H9 (cell line): ENCODE measurements at regions not wholly inside any gene's neighbourhood (a gene's known extent, or its start where the extent isn't known, plus 50 kb on each side); places are given as distances from the start of the nearest gene placed in this dataset.

ENCODE experiments used
- DNase-seq: peaks from one replicate; pipeline ENCODE4 v3.0.0-alpha.2; 2017
- H2AFZ ChIP-seq: one replicate; pipeline ENCODE4 v1.6.1; 2013; ENCODE audit warnings: mild to moderate bottlenecking, low read length, control low read depth, moderate library complexity
- H2AK5ac ChIP-seq: 2 replicates; pipeline ENCODE4 v1.6.1; 2013; ENCODE audit warnings: low read length, control low read depth, mixed read lengths; ENCODE audit not compliant: insufficient read length
- H2BK120ac ChIP-seq: one replicate; pipeline ENCODE4 v1.6.1; 2013; ENCODE audit warnings: low read depth, mild to moderate bottlenecking, low read length, control low read depth, inconsistent platforms; ENCODE audit not compliant: poor library complexity, severe bottlenecking
- H2BK12ac ChIP-seq: 2 replicates; pipeline ENCODE4 v1.6.1; 2013; ENCODE audit warnings: low read length, control low read depth, mixed read lengths, low read depth; ENCODE audit not compliant: insufficient read length
- H2BK15ac ChIP-seq: 2 replicates; pipeline ENCODE4 v1.6.1; 2013; ENCODE audit warnings: low read depth, low read length, control low read depth
- H2BK20ac ChIP-seq: one replicate; pipeline ENCODE4 v1.6.1; 2013; ENCODE audit warnings: low read depth, mild to moderate bottlenecking, low read length, control low read depth, inconsistent platforms; ENCODE audit not compliant: poor library complexity, severe bottlenecking
- H2BK5ac ChIP-seq: 2 replicates; pipeline ENCODE4 v1.6.1; 2013; ENCODE audit warnings: low read length, control low read depth, mixed read lengths; ENCODE audit not compliant: insufficient read length
- H3K14ac ChIP-seq: 2 replicates; pipeline ENCODE4 v1.6.1; 2013; ENCODE audit warnings: low read length, control low read depth; ENCODE audit not compliant: insufficient read depth
- H3K18ac ChIP-seq: 2 replicates; pipeline ENCODE4 v1.6.1; 2013; ENCODE audit warnings: low read depth, mild to moderate bottlenecking, mixed read lengths, low read length, control low read depth; ENCODE audit not compliant: insufficient read length
- H3K23ac ChIP-seq: 2 replicates; pipeline ENCODE4 v1.6.1; 2013; ENCODE audit warnings: low read length, control low read depth, mixed read lengths, low read depth; ENCODE audit not compliant: insufficient read length
- H3K23me2 ChIP-seq: 2 replicates; pipeline ENCODE4 v1.6.1; 2013; ENCODE audit warnings: low read depth, mild to moderate bottlenecking, mixed read lengths, low read length, control low read depth; ENCODE audit not compliant: insufficient read length, poor library complexity, severe bottlenecking
- H3K27ac ChIP-seq: 2 replicates; pipeline ENCODE4 v1.5.1; 2013; ENCODE audit warnings: low read length, control low read depth, mixed read lengths, low read depth; ENCODE audit not compliant: insufficient read length
- H3K27me3 ChIP-seq: 2 replicates; pipeline ENCODE4 v1.6.1; 2013; ENCODE audit warnings: low read length, control low read depth, inconsistent platforms; ENCODE audit not compliant: insufficient read depth
- H3K4ac ChIP-seq: 2 replicates; pipeline ENCODE4 v1.6.1; 2013; ENCODE audit warnings: low read depth, mild to moderate bottlenecking, control low read depth, inconsistent platforms, low read length, moderate library complexity
- H3K4me1 ChIP-seq: 2 replicates; pipeline ENCODE4 v1.6.1; 2013; ENCODE audit warnings: low read length, control low read depth, inconsistent platforms; ENCODE audit not compliant: insufficient read depth
- H3K4me2 ChIP-seq: 2 replicates; pipeline ENCODE4 v1.6.1; 2013; ENCODE audit warnings: low read length, control low read depth, mixed read lengths; ENCODE audit not compliant: insufficient read length, insufficient read depth
- H3K56ac ChIP-seq: 2 replicates; pipeline ENCODE4 v1.6.1; 2013; ENCODE audit warnings: low read depth, mild to moderate bottlenecking, mixed read lengths, low read length, control low read depth; ENCODE audit not compliant: insufficient read length
- H3K79me1 ChIP-seq: 2 replicates; pipeline ENCODE4 v1.6.1; 2013; ENCODE audit warnings: low read depth, mild to moderate bottlenecking, moderate library complexity, low read length, control low read depth, inconsistent platforms; ENCODE audit not compliant: insufficient read depth, poor library complexity, severe bottlenecking
- H3K79me2 ChIP-seq: 2 replicates; pipeline ENCODE4 v1.6.1; 2013; ENCODE audit warnings: low read length, control low read depth, inconsistent platforms; ENCODE audit not compliant: insufficient read depth
- H3K9ac ChIP-seq: 2 replicates; pipeline ENCODE4 v1.6.1; 2013; ENCODE audit warnings: low read length, control low read depth, mixed read lengths; ENCODE audit not compliant: insufficient read length; ENCODE audit errors: extremely low read depth
- H3K9me3 ChIP-seq: one replicate; pipeline ENCODE4 v1.6.1; 2013; ENCODE audit warnings: low read depth, low read length, inconsistent platforms; ENCODE audit not compliant: control insufficient read depth
- H3T11ph ChIP-seq: one replicate; pipeline ENCODE4 v1.6.1; 2013; ENCODE audit warnings: mild to moderate bottlenecking, low read length, control low read depth, inconsistent platforms
- H4K20me1 ChIP-seq: one replicate; pipeline ENCODE4 v1.6.1; 2013; ENCODE audit not compliant: control insufficient read depth, insufficient read length, insufficient read depth
- H4K5ac ChIP-seq: 2 replicates; pipeline ENCODE4 v1.6.1; 2013; ENCODE audit warnings: low read depth, mild to moderate bottlenecking, mixed read lengths, low read length, control low read depth; ENCODE audit not compliant: insufficient read length
- H4K8ac ChIP-seq: replicated peaks from 2 replicates; pipeline ENCODE4 v1.6.1; 2013; ENCODE audit warnings: low read length, control low read depth, mixed read lengths, low read depth; ENCODE audit not compliant: insufficient read length
- H4K91ac ChIP-seq: 2 replicates; pipeline ENCODE4 v1.6.1; 2013; ENCODE audit warnings: low read depth, mild to moderate bottlenecking, moderate library complexity, mixed read lengths, low read length, control low read depth; ENCODE audit not compliant: insufficient read length
- H3K27ac Mint-ChIP-seq, 3 experiments: 2 replicates in 2 of 3; 3 replicates in 1 of 3; pipeline ENCODE4 v1.8.0; 2020 to 2021; ENCODE audit warnings: mixed read lengths in 3 of 3, mild to moderate bottlenecking in 1 of 3, moderate library complexity in 1 of 3
- H3K27me3 Mint-ChIP-seq: 2 replicates; pipeline ENCODE4 v1.8.0; 2021; ENCODE audit warnings: low read depth, mild to moderate bottlenecking, moderate library complexity, mixed read lengths
- H3K36me3 Mint-ChIP-seq, 3 experiments: 2 replicates in 2 of 3; 3 replicates in 1 of 3; pipeline ENCODE4 v1.8.0; 2020 to 2021; ENCODE audit warnings: low read depth in 3 of 3, mixed read lengths in 3 of 3; ENCODE audit not compliant: insufficient read depth in 1 of 3
- H3K4me1 Mint-ChIP-seq, 2 experiments: 2 replicates each; pipeline ENCODE4 v1.8.0; 2020; ENCODE audit warnings: mixed read lengths in 2 of 2
- H3K4me3 Mint-ChIP-seq, 2 experiments: 2 replicates in 1 of 2; 3 replicates in 1 of 2; pipeline ENCODE4 v1.8.0; 2020 to 2021; ENCODE audit warnings: mild to moderate bottlenecking in 2 of 2, mixed read lengths in 2 of 2, moderate library complexity in 1 of 2
- H3K9me3 Mint-ChIP-seq, 2 experiments: 2 replicates in 1 of 2; 3 replicates in 1 of 2; pipeline ENCODE4 v1.8.0; 2020; ENCODE audit warnings: mild to moderate bottlenecking in 2 of 2, mixed read lengths in 2 of 2, moderate library complexity in 1 of 2
- CTCF ChIP-seq: fragments of 200-600 bp; sonication (generic); conservative IDR thresholded peaks from 3 replicates; pipeline ENCODE4 v1.8.0; 2021; ENCODE audit warnings: antibody characterized with exemption, mild to moderate bottlenecking
- WGBS: extraction: QIAGEN DNeasy Blood & Tissue Kit; methylation state at CpG from one replicate; pipeline ENCODE4 v1.1.7; 2013; ENCODE audit warnings: missing lambda C conversion rate, low lambda C conversion rate, mixed read lengths; ENCODE audit not compliant: insufficient read length; ENCODE audit errors: extremely low coverage; 5-methylcytosine and 5-hydroxymethylcytosine counted together

GRCh38 chr5:135706893-135707292 is 127.6 kb upstream of the SLC25A48 start:
- H3K79me2 ChIP-seq = no peaks in the 10 kb centered on the region
- H3K4ac ChIP-seq = no peak overlapping the region
- no peak overlapping the region for H2BK20ac ChIP-seq
- H3K36me3 Mint-ChIP-seq = no peaks in the 10 kb centered on the region
- peaks cover 6% of the 10 kb centered on the region for H3K27me3 Mint-ChIP-seq
- no peak for TF ChIP-seq CTCF
- H3K56ac ChIP-seq = no peak overlapping the region
- H3K27me3 ChIP-seq = no peaks in the 10 kb centered on the region
- no peak overlapping the region for H3K18ac ChIP-seq
- H3K27ac ChIP-seq = no peak overlapping the region
- H3K4me3 Mint-ChIP-seq = no peak overlapping the region
- no peak overlapping the region for H2BK12ac ChIP-seq
- H3K27ac Mint-ChIP-seq = no peak overlapping the region; a peak in 1 of 7 replicates
- no peak overlapping the region for H2BK5ac ChIP-seq
- H3K4me1 ChIP-seq = no peaks in the 10 kb centered on the region
- no peaks in the 10 kb centered on the region for H4K20me1 ChIP-seq
- no peak overlapping the region for H4K91ac ChIP-seq
- peaks cover 11 to 12% of the 10 kb centered on the region in 2 experiments for H3K4me1 Mint-ChIP-seq
- no peak overlapping the region for H2AK5ac ChIP-seq
- H3K14ac ChIP-seq = no peak overlapping the region
- H2BK120ac ChIP-seq = no peak overlapping the region
- H3K23me2 ChIP-seq = no peaks in the 10 kb centered on the region
- no peaks in the 10 kb centered on the region for H3K9me3 ChIP-seq
- H3K9me3 Mint-ChIP-seq = no peaks in the 10 kb centered on the region
- H2AFZ ChIP-seq = no peak overlapping the region
- H3K4me2 ChIP-seq = no peak overlapping the region
- H3K23ac ChIP-seq = no peak overlapping the region
- no peak overlapping the region for H3K9ac ChIP-seq
- peak; percentile 10 for DNase-seq
- no CpG with 5 or more reads among the region's 4 CpGs for WGBS
- H4K5ac ChIP-seq = no peak overlapping the region
- no peak overlapping the region for H3T11ph ChIP-seq
- no peaks in the 10 kb centered on the region for H3K79me1 ChIP-seq
- no peak overlapping the region for H4K8ac ChIP-seq
- no peak overlapping the region for H2BK15ac ChIP-seq
